ENCODE measurements at regions not wholly inside any gene's neighbourhood (a gene's known extent, or its start where the extent isn't known, plus 50 kb on each side); places are given as distances from the start of the nearest gene placed in this dataset.

DNA sequence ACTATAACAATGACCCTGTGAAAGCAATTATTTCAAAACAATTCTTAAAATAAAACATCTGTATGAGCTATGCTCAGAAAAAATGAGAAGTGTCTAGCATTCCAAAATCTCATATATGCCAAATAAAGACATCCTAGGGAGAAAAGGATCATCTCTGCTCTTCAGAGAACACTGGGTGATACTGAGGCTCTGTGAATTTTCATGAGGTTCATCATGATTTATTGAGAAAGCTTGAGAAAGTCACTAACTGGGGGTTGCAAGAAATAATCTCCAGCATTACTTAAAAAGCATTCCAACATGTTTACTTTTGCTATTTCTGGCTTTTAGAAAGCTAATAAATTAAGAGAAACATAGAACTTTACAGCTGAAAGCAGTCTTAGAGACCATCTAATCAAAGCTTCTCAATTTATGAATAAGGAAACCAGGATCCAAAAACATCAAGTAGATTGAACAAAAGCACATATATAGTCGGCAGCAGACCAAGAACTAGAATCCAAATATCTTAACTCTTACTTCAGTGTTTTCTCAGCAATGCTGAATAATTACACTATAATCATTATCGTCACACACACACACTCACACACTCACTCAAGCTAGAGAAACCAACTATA, 372.8 kb downstream of the NR2F1-AS1 start:
- Mint-ChIP-seq H3K9me3 (ENCODE audit: low read depth) (no peaks in the 10 kb centered on the region), H3K27me3 (ENCODE audit: low read depth) (no peaks in the 10 kb centered on the region), H3K4me1 (ENCODE audit: low read depth) (peaks cover 14% of the 10 kb centered on the region), H3K27ac (ENCODE audit: unreplicated experiment) (no peak overlapping the region), H3K4me3 (ENCODE audit: unreplicated experiment) (no peak overlapping the region), H3K36me3 (ENCODE audit: low read depth) (no peaks in the 10 kb centered on the region)
- no peak for DNase-seq (ENCODE audit: low spot score)
- TF ChIP-seq, protein P1, sequence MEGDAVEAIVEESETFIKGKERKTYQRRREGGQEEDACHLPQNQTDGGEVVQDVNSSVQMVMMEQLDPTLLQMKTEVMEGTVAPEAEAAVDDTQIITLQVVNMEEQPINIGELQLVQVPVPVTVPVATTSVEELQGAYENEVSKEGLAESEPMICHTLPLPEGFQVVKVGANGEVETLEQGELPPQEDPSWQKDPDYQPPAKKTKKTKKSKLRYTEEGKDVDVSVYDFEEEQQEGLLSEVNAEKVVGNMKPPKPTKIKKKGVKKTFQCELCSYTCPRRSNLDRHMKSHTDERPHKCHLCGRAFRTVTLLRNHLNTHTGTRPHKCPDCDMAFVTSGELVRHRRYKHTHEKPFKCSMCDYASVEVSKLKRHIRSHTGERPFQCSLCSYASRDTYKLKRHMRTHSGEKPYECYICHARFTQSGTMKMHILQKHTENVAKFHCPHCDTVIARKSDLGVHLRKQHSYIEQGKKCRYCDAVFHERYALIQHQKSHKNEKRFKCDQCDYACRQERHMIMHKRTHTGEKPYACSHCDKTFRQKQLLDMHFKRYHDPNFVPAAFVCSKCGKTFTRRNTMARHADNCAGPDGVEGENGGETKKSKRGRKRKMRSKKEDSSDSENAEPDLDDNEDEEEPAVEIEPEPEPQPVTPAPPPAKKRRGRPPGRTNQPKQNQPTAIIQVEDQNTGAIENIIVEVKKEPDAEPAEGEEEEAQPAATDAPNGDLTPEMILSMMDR (IDR thresholded peaks at IDR 0.05), result no peak

DNA sequence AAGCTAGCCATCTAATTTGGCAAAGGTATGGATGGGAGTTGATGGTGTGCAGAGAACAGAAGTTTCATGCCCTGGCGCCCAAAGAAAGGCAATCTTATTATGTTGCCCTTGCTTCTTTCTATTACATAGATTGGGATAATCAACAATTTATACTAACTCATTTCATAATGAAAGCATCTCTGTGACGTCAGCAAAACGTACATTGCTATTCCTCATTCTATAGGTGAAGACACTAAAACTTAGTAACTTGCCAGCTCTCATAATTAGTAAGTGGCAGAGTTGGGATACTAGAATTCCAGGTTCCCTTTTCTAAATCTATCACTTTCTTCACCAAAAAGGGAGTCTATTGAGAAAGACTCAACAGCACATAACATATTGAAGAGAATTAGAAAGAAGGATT, 374.8 kb downstream of the NR2F1-AS1 start:
- H3K27me3 Mint-ChIP-seq (ENCODE audit: low read depth), result no peaks in the 10 kb centered on the region
- TF ChIP-seq, protein P1 (IDR thresholded peaks at IDR 0.05), result no peak
- H3K4me3 Mint-ChIP-seq (ENCODE audit: unreplicated experiment), result no peak overlapping the region
- no peaks in the 10 kb centered on the region for H3K9me3 Mint-ChIP-seq (ENCODE audit: low read depth)
- H3K4me1 Mint-ChIP-seq (ENCODE audit: low read depth), result peaks cover 14% of the 10 kb centered on the region
- H3K36me3 Mint-ChIP-seq (ENCODE audit: low read depth), result no peaks in the 10 kb centered on the region
- H3K27ac Mint-ChIP-seq (ENCODE audit: unreplicated experiment), result no peak overlapping the region
- DNase-seq (ENCODE audit: low spot score), result no peak

DNA sequence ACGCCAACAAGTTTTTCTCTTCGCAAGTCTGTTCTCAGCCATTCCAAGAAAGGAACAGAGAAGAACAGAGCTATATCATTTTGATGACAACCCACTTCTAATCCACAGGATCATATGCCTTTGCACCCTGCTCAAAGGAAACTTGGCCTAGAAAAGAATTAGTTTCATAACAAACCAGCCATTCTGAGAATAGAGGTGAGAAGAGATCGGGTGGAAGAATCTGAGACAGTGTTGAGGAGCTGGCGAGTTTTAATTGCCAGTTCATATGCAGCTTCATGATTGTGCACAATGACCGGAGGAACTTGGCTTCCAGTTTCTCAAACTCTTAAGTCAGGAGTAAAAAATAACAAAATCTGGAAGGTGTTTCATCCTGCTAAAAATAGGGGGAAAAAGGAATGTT, 380.0 kb downstream of the NR2F1-AS1 start:
- H3K27me3 Mint-ChIP-seq (ENCODE audit: low read depth), result no peaks in the 10 kb centered on the region
- TF ChIP-seq, protein P1 (IDR thresholded peaks at IDR 0.05), result no peak
- H3K4me3 Mint-ChIP-seq (ENCODE audit: unreplicated experiment), result no peak overlapping the region
- DNase-seq (ENCODE audit: low spot score), result no peak
- H3K4me1 Mint-ChIP-seq (ENCODE audit: low read depth), result no peaks in the 10 kb centered on the region
- no peak overlapping the region for H3K27ac Mint-ChIP-seq (ENCODE audit: unreplicated experiment)
- no peaks in the 10 kb centered on the region for H3K36me3 Mint-ChIP-seq (ENCODE audit: low read depth)
- no peaks in the 10 kb centered on the region for H3K9me3 Mint-ChIP-seq (ENCODE audit: low read depth)

DNA sequence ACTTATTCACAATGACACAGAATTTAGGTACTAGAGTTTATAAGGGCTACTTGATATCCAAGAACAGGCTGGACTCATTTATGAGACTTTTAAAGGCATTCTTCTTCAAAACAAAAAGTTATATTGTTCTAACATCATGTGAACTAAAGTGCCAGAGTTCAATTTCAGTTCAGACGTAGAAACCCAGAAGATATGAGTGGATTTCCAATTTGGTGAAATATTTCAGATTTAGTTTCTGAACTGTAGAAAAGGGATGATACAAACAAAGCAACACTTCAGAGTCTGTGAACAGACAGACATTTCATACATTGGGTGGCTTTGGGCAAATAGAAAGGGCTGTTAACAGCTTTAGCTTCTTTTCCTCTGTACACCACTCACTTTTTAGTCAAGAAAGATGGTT, 384.0 kb downstream of the NR2F1-AS1 start:
- Mint-ChIP-seq H3K4me3 (ENCODE audit: unreplicated experiment) (no peak overlapping the region), H3K9me3 (ENCODE audit: low read depth) (no peaks in the 10 kb centered on the region), H3K27me3 (ENCODE audit: low read depth) (no peaks in the 10 kb centered on the region), H3K4me1 (ENCODE audit: low read depth) (peaks cover 19% of the 10 kb centered on the region), H3K36me3 (ENCODE audit: low read depth) (no peaks in the 10 kb centered on the region), H3K27ac (ENCODE audit: unreplicated experiment) (no peak overlapping the region)
- DNase-seq (ENCODE audit: low spot score), result no peak
- TF ChIP-seq, protein P1 (IDR thresholded peaks at IDR 0.05), result no peak

DNA sequence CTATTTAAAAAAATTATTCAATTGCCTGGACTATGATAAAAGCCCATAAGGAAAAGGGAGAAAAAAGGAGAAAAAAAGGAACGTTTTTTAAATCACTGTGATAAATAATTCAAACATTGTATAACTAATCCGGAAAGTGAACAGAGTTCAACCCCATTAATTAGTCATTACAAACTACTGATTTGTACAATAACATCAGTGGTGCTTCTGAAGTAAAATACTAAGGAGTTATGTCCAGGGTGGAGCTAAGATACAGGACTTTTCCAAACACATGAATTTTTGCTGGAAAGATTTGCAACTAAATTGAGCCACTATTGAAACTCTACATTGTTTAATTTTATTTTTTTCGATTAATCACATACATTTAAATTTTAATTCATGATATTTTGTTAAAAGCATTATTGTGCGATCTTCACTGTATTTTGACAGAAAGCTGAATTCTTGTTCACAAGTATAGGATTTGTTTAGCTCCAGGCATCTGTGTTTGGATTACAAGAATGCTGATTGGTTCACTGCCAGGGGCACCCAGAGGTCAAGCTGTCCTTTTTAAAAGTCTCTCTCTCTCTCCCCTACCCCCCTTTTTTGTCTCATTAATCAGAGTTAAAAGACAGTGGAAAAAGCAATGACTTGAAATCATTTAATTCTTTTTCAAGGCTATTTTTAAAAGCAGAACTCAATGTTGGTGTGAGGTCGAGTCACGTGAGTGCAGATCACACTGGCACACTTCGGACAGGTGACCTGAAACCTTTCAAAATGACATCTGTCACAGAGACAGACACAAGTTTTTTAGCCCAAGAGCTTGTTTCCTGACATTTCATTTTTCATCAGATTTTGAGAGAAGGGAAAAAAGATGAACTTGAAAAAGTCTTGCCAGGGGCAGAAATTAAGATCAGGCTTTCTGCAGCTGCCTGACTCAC, 387.3 kb downstream of the NR2F1-AS1 start:
- Mint-ChIP-seq H3K4me3 (ENCODE audit: unreplicated experiment) (no peak overlapping the region), H3K27me3 (ENCODE audit: low read depth) (no peaks in the 10 kb centered on the region), H3K4me1 (ENCODE audit: low read depth) (peaks cover 34% of the 10 kb centered on the region), H3K9me3 (ENCODE audit: low read depth) (no peaks in the 10 kb centered on the region), H3K36me3 (ENCODE audit: low read depth) (no peaks in the 10 kb centered on the region), H3K27ac (ENCODE audit: unreplicated experiment) (no peak overlapping the region)
- DNase-seq (ENCODE audit: low spot score), result no peak
- TF ChIP-seq, protein P1 (IDR thresholded peaks at IDR 0.05), result no peak
